Spleen (tissue), 7 donors: ENCODE measurements at regions not wholly inside any gene's neighbourhood (a gene's known extent, or its start where the extent isn't known, plus 50 kb on each side); places are given as distances from the start of the nearest gene placed in this dataset.

Experiments
- POLR2A ChIP-seq, 3 donors: fragments of 450-650 bp; IDR thresholded peaks; one replicate each; pipeline ENCODE4 v1.5.1; 2017; ENCODE audit warnings: antibody characterized with exemption in 3 of 3, mild to moderate bottlenecking in 1 of 3
- TF ChIP-seq, protein P1 (sequence below), 11 experiments: fragments of 200-600 bp in 7 of 11; fragments of 450-650 bp in 4 of 11; sonication (generic) in 4 of 11; IDR thresholded peaks in 8 of 11; conservative IDR thresholded peaks in 3 of 11; 1 replicate in 7 of 11; 2 replicates in 4 of 11; pipeline versions ENCODE4 v1.4.0 to v1.8.0; 2016 to 2021; ENCODE audit warnings: antibody characterized with exemption in 11 of 11, inconsistent platforms in 4 of 11, mild to moderate bottlenecking in 1 of 11
- donor health status: DM: no; HTN: no; CAD: no; lungs with moderate emphysema.
- donor health status: DM: no; HTN: no; CAD: no.
- donor health status: DM: no; HTN: no; CAD: no.

GRCh38 chr4:130574215-130574614, 1478.3 kb downstream of the C4orf33 start:
- TF ChIP-seq, protein P1, sequence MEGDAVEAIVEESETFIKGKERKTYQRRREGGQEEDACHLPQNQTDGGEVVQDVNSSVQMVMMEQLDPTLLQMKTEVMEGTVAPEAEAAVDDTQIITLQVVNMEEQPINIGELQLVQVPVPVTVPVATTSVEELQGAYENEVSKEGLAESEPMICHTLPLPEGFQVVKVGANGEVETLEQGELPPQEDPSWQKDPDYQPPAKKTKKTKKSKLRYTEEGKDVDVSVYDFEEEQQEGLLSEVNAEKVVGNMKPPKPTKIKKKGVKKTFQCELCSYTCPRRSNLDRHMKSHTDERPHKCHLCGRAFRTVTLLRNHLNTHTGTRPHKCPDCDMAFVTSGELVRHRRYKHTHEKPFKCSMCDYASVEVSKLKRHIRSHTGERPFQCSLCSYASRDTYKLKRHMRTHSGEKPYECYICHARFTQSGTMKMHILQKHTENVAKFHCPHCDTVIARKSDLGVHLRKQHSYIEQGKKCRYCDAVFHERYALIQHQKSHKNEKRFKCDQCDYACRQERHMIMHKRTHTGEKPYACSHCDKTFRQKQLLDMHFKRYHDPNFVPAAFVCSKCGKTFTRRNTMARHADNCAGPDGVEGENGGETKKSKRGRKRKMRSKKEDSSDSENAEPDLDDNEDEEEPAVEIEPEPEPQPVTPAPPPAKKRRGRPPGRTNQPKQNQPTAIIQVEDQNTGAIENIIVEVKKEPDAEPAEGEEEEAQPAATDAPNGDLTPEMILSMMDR (IDR thresholded peaks at IDR 0.05 in 8 of 11, conservative IDR thresholded peaks at IDR 0.05 in 3 of 11), result no peak
- TF ChIP-seq POLR2A (IDR thresholded peaks at IDR 0.05), result no peak
